GM21528 (cell line): ENCODE measurements at regions not wholly inside any gene's neighbourhood (a gene's known extent, or its start where the extent isn't known, plus 50 kb on each side); places are given as distances from the start of the nearest gene placed in this dataset.

Experiments
- ATAC-seq: cut with Tn5 transposase; IDR thresholded peaks from one replicate; pipeline ENCODE4 v1.9.1; 2021; ENCODE audit warnings: mild to moderate bottlenecking, moderate library complexity; ENCODE audit not compliant: unreplicated experiment, low FRiP score

DNA sequence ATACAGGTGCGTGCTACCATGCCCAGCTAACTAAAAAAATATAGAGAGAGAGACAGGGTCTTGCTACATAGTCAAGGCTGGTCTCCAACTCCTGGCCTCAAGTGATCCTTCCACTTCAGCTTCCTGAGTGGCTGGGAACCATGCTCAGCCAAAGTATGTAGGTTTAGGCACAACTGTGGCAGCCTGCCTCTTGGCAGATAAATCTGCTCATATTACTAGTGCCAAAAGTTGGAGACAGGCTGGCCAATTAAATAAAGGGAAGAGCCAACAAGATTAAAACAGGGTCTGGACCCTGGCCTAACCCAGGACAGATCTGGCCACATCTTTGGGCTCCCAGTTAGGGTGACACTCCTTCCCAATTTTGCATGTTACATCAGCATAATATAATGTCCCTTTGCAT lies 151.7 kb downstream of the CBLN1 start:
- ATAC-seq, result no peak

- ATAC-seq, result no peak
These were observed 152.9 kb downstream of the CBLN1 start for GRCh38 chr16:49128740-49129139.

DNA sequence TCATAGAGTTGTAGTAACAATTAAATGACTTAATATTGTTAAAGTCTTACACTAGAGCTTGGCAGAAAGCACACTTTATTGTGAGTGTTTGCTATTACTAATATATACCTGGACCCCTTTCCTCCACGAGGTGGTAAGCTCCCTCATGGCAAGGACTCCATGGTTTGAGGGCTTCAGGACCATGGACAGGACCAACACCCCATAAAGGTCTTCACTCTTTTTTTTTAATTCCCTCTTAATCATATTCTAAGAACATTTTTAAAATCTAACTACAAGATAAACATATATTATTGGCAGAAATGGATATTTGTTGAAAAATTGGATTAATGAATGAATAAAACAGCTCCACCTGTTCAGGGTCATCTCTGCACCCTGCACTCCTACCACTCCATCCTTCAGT lies 154.5 kb downstream of the CBLN1 start:
- ATAC-seq, result no peak

DNA sequence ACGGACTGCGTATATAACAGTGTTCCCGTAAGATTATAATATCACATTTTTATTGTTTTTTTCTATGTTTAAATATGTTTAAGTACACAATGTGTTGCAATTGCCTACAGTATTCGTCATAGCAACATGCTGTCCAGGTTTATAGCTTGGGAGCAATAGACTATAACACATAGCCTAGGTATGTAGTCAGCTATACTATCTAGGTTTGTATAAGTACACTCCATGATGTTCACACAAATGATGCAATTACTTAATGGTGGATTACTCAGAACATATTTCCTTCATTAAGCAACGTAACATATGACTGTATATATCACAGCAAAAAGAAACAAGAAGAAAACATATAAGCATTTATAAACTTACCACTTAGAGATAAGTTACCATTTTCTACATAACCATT lies 160.0 kb downstream of the CBLN1 start:
- no peak for ATAC-seq

- no peak for ATAC-seq
These were observed 161.0 kb downstream of the CBLN1 start for GRCh38 chr16:49120631-49121030.

DNA sequence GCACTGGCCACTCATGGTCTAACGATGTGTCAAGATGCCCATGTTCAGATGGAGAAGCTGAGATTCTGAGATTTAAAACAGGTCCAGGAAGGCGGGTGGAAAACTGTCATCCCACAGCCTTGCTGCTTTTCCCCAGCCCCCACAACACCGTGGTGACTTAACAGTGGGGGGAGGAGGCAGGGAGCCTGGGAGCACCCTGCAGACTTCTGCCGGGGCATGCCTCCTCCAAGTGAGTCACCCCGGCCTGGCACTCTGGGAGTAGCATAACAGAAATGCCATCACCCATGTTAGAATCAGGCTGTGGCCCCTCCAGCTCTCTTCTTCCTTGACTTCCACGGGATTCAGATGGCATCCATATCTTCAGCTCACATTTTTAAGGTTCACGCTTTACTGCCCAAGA lies 164.8 kb downstream of the CBLN1 start:
- no peak for ATAC-seq

- no peak for ATAC-seq
These were observed 165.7 kb downstream of the CBLN1 start for GRCh38 chr16:49115956-49116355.

GRCh38 chr16:49112754-49113153 lies 168.9 kb downstream of the CBLN1 start:
- no peak for ATAC-seq

DNA sequence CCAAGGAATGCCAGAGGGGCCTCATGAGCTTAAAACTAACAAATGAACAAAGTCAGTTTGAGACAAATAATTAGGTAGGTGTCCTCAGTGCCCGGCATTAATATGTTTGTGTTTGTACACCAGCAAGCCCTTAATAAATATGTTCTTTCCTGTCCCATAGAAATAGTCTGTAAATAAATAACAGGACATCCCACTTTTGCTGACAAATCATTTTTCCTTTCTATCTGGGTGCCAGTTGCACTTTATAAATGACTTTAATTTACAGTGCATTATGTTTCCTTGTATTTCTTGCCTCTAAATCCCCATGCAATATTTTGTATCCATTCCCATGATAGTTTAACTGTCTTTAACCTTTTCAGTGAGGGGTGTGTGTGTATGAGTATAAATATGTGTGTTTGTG lies 170.3 kb downstream of the CBLN1 start:
- ATAC-seq, result no peak

GRCh38 chr16:49108611-49109010 lies 173.0 kb downstream of the CBLN1 start:
- ATAC-seq, result no peak

GRCh38 chr16:49103298-49103697 lies 178.3 kb downstream of the CBLN1 start:
- ATAC-seq, result no peak

GRCh38 chr16:49101997-49102396 lies 179.6 kb downstream of the CBLN1 start:
- ATAC-seq, result no peak

DNA sequence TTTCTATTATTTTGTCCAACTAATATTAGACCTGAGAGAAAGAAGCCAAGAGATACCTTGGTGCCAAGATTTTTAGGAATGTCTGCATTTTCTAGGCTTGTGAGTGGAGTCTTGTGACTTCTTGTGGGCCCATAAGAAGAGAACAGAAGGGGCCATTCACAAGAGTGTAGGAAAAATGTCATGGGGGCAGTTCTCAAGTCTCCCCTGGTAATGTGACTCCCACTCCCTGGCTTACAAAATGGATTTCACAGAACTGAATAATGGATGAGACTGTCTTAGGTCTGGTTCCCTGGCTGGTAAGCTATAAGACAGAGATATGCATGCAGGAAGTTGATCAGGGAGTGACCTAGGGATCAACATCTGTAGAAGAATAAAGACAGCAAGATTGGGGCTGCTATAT lies 181.3 kb downstream of the CBLN1 start:
- ATAC-seq, result no peak

DNA sequence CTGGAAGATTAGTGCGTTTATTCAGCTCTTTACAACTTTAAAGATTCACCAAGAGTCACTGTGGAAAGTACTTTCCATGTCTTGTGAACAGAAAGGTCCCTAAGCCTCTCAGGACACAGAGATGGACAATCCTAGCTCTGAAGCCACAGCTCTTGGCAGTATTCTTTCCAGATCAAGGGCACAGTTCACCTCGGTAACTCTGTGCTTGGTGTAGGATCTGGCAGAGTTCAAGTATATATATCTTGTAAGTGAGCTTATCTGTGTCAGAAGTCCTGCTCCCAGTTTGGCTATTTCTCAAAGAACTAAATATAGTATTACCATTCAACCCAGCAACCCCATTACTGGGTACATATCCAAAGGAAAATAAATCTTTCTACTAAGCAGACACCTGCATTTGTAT lies 183.7 kb downstream of the CBLN1 start:
- no peak for ATAC-seq

- no peak for ATAC-seq
These were observed 185.3 kb downstream of the CBLN1 start for GRCh38 chr16:49096176-49096945.

DNA sequence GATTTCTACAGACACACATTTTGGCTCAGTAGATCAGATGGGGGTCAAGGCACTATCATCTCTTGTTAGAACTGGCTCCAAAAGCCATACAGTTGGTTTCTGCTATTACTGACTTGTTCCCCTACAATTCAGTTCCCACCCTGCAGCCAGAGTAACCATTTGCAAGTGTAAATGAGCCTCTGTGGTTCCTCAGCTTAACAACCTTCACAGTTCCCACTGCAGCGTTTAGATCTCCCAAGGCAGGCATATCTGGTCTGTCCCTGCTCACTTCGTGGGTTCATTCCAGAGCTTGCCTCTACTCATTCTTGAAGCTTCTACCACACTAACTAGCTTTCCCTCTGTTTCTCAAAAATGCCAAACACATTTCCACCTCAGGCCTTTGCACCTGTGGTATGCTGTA lies 186.1 kb downstream of the CBLN1 start:
- ATAC-seq, result no peak

- no peak for ATAC-seq
These were observed 187.2 kb downstream of the CBLN1 start for GRCh38 chr16:49094471-49094870.

GRCh38 chr16:49093939-49094338 lies 187.7 kb downstream of the CBLN1 start:
- no peak for ATAC-seq

DNA sequence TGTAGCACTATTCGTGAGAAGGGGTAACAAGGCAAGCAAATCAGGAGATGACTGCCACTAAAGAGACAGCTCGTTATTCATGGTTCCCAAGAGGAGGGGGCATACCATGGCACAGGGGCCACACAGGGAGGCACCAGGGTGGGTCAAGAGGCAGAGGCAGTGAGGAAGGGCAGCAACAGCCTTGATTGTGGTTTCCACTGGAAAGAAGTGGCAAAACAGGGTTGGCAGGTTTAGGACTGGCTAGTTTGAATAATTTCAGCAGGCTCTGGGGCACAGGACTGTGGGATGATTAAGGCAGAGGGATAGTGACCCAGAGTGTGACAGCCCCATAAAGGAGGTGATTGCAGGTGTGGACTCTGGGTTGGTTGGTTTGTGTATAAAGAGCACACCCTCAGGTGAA lies 188.9 kb downstream of the CBLN1 start:
- ATAC-seq, result no peak

DNA sequence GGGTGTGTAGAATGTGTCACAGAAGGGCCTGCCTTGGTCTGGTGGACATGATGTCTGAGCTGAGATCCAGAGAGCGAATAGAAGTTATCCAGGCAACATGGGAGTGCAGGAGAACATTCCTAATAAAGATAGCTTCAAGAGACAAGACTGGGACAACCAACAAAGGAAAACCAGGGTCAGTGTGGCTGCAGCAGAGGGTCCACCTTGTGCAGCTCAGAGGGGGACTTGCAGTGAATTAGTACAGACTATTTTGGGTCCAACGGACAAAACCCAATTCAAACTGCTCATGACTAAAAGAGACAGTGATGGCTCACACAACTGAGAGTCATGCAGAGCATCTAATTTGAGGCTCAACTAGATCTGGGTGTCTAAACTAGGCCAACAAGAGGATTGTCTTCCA lies 192.1 kb downstream of the CBLN1 start:
- no peak for ATAC-seq

DNA sequence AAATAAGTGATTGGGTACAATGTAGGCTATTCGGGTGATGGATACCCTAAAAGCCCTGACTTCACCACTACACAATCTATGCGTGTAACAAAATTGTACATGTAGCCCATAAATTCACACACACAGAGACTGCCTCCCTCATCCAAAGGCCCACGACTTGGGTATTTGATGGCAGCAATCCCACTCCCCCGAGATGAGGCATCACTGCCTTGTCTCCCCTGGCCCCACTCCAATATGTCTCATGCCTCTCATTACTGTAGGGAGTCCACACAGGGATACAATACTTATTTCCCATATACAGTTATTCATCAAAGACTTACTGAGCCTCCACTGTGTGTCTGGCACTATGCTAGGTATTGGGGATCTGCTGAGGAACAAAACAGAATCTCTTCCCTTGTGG lies 192.6 kb downstream of the CBLN1 start:
- ATAC-seq, result no peak

GRCh38 chr16:49085686-49086085 lies 196.0 kb downstream of the CBLN1 start:
- ATAC-seq, result no peak
